Spleen (tissue), 11 donors: ENCODE measurements at regions not wholly inside any gene's neighbourhood (a gene's known extent, or its start where the extent isn't known, plus 50 kb on each side); places are given as distances from the start of the nearest gene placed in this dataset.
A peak's percentile ranks its signal among the peaks of the same experiment; 100 is the strongest.

Source experiments
- DNase-seq: peaks from one replicate; pipeline ENCODE4 v3.0.0-alpha.2; 2020
- H3K27ac ChIP-seq, 8 donors: fragments of 200-600 bp; sonication (generic) in 7 of 8; 1 replicate in 4 of 8; 2 replicates in 4 of 8; pipeline versions ENCODE4 v1.5.0 to v1.8.0; 2016 to 2021; ENCODE audit warnings: inconsistent platforms in 4 of 8, mild to moderate bottlenecking in 4 of 8, moderate library complexity in 1 of 8
- H3K27me3 ChIP-seq, 7 donors: fragments of 200-600 bp; sonication (generic) in 6 of 7; replicated peaks in 1 of 7; 1 replicate in 4 of 7; 2 replicates in 3 of 7; pipeline versions ENCODE4 v1.5.0 to v1.8.0; 2016 to 2021; ENCODE audit warnings: inconsistent platforms in 3 of 7, mild to moderate bottlenecking in 1 of 7
- H3K36me3 ChIP-seq, 6 donors: fragments of 200-600 bp; sonication (generic) in 5 of 6; 1 replicate in 4 of 6; 2 replicates in 2 of 6; pipeline versions ENCODE4 v1.5.0 to v1.8.0; 2016 to 2021; ENCODE audit warnings: inconsistent platforms in 2 of 6
- H3K4me1 ChIP-seq, 6 donors: fragments of 200-600 bp; sonication (generic) in 5 of 6; 1 replicate in 3 of 6; 2 replicates in 3 of 6; pipeline versions ENCODE4 v1.5.0 to v1.8.0; 2016 to 2021; ENCODE audit warnings: inconsistent platforms in 3 of 6
- H3K4me3 ChIP-seq, 8 donors: fragments of 200-600 bp; sonication (generic) in 7 of 8; 1 replicate in 4 of 8; 2 replicates in 4 of 8; pipeline versions ENCODE4 v1.5.0 to v1.8.0; 2016 to 2021; ENCODE audit warnings: inconsistent platforms in 4 of 8, mild to moderate bottlenecking in 4 of 8, moderate library complexity in 2 of 8
- H3K9me3 ChIP-seq, 8 donors: fragments of 200-600 bp; sonication (generic) in 7 of 8; 1 replicate in 4 of 8; 2 replicates in 4 of 8; pipeline versions ENCODE4 v1.5.0 to v1.8.0; 2016 to 2021; ENCODE audit warnings: inconsistent platforms in 4 of 8
- POLR2A ChIP-seq, 3 donors: fragments of 450-650 bp; IDR thresholded peaks; one replicate each; pipeline ENCODE4 v1.5.1; 2017; ENCODE audit warnings: antibody characterized with exemption in 3 of 3, mild to moderate bottlenecking in 1 of 3
- POLR2AphosphoS5 ChIP-seq, 3 donors: sonication (generic); formaldehyde crosslinking; IDR thresholded peaks; one replicate each; pipeline ENCODE4 v1.5.1; 2017; ENCODE audit warnings: antibody characterized with exemption in 3 of 3
- WGBS, 5 donors: extraction: QIAGEN DNeasy Blood & Tissue Kit in 3 of 5; methylation state at CpG; one replicate each; pipeline versions ENCODE4 v1.1.5 to v1.1.7; 2013 to 2018; 5-methylcytosine and 5-hydroxymethylcytosine counted together
- intact Hi-C: fragments of 100-400 bp; cut with DNase I; formaldehyde crosslinking; loops from one replicate; pipeline ENCODE4 v1.15.0; 2023; ENCODE audit warnings: low total_unique reads
- TF ChIP-seq, protein P1 (sequence below), 11 experiments: fragments of 200-600 bp in 7 of 11; fragments of 450-650 bp in 4 of 11; sonication (generic) in 4 of 11; IDR thresholded peaks in 8 of 11; conservative IDR thresholded peaks in 3 of 11; 1 replicate in 7 of 11; 2 replicates in 4 of 11; pipeline versions ENCODE4 v1.4.0 to v1.8.0; 2016 to 2021; ENCODE audit warnings: antibody characterized with exemption in 11 of 11, inconsistent platforms in 4 of 11, mild to moderate bottlenecking in 1 of 11
- donor health status: healthy with polysubstance abuse.
- donor health status: DM: no; HTN: no; CAD: no; lungs with moderate emphysema.
- donor health status: DM: no; HTN: no; CAD: no.
- donor health status: Bipolar disorder and iron deficiency.
- donor health status: healthy.
- donor health status: DM: no; HTN: no; CAD: no.
- donor health status: DM: yes; HTN: yes; CAD: no.

DNA sequence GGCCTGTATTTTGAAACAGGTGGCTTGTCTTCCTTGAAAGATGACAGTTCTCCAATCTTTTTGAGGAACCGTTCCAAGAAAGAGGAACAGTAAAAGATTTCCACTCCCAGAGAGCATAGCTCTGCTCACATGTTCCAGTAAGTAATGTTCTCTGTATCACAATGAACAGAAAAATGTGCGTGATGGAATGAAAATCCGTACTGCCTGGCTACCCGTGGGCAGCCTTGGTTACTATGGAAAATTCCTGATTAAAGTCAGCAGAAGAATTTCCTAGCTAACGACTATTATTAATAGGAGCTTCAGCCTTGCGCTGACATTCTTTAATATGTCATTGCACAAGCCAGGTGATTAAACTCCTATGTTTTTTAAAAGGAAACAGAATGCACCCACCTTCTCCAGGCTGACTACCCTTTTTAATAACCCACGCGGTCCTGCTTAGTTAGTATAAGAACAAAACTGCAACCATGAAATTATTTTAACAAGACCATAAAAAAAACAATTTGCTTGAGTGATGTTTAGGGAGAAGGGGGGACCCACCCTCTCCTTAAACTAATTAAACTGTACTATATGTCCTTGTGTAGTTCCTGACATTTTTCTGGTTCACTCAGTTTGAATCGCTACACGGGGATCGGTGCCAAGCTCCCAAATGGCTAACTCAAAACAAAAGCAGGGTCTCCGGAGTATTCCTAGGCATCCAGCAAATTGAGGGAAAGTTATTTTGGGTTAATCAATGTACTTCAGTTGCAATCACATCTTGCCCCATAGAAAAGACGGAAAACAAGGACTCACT, 54.8 kb upstream of the CPEB4 start:
- Histone ChIP-seq H3K27me3 (no peaks in the 10 kb centered on the region), H3K27ac (peak overlapping the region in 5 of 8 donors; percentile 9 to 85 (median 83)), H3K4me3 (peak overlapping the region in 1 of 8 donors; percentile 21), H3K36me3 (no peaks in the 10 kb centered on the region), H3K4me1 (peaks cover 9 to 67% (median 43%) of the 10 kb centered on the region in 6 donors), H3K9me3 (no peaks in the 10 kb centered on the region)
- 46 to 64% (median 53%) methylated on average over 13 of the region's 13 CpGs for WGBS, 5 donors
- intact Hi-C loops, result no loop called here
- no peak for DNase-seq
- TF ChIP-seq POLR2A (IDR thresholded peaks at IDR 0.05) (no peak), POLR2AphosphoS5 (IDR thresholded peaks at IDR 0.05) (no peak)
- TF ChIP-seq, protein P1, sequence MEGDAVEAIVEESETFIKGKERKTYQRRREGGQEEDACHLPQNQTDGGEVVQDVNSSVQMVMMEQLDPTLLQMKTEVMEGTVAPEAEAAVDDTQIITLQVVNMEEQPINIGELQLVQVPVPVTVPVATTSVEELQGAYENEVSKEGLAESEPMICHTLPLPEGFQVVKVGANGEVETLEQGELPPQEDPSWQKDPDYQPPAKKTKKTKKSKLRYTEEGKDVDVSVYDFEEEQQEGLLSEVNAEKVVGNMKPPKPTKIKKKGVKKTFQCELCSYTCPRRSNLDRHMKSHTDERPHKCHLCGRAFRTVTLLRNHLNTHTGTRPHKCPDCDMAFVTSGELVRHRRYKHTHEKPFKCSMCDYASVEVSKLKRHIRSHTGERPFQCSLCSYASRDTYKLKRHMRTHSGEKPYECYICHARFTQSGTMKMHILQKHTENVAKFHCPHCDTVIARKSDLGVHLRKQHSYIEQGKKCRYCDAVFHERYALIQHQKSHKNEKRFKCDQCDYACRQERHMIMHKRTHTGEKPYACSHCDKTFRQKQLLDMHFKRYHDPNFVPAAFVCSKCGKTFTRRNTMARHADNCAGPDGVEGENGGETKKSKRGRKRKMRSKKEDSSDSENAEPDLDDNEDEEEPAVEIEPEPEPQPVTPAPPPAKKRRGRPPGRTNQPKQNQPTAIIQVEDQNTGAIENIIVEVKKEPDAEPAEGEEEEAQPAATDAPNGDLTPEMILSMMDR (IDR thresholded peaks at IDR 0.05 in 8 of 11, conservative IDR thresholded peaks at IDR 0.05 in 3 of 11), result no peak

DNA sequence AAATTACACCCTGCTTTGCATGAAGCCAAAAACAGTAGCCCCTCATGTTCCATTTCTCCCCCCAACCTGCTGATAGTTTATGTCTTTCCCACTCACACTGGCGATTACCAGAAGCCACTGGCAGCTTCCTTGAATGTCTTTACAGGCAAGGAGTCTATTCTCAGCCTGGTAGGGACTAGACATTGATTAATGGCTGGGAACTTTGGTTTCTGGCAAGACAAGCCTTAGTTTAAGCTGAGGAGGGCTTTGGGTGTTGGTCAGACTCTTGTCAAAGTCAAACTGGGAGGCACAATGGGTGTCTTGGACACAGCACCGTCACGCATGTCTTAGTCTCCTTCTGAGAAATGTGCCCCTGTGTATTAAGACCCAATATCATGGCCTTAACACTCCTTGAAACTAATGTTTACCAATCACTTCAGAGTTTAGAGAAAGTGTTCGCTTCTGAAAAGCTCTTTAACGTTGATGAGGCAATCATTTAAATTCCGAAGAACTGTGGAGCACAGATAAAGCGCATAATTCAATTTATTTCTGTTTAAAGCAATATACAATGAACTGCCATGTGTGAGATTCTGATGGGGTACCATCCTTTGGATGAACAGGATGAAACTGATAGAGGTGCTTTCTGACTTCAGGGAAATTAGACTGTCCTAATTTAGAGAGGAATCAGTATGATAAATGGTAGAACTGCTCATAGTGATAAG, 53.9 kb upstream of the CPEB4 start:
- Histone ChIP-seq H3K27ac (peak overlapping the region in 5 of 8 donors; percentile 67 to 85 (median 83)), H3K27me3 (no peaks in the 10 kb centered on the region), H3K4me3 (no peak overlapping the region), H3K9me3 (no peaks in the 10 kb centered on the region), H3K36me3 (no peaks in the 10 kb centered on the region), H3K4me1 (peaks cover 9 to 67% (median 43%) of the 10 kb centered on the region in 6 donors)
- DNase-seq, result no peak
- WGBS, 5 donors, result 69 to 89% (median 85%) methylated on average over 7 of the region's 7 CpGs
- intact Hi-C loops, result no loop called here
- no peak for TF ChIP-seq POLR2A (IDR thresholded peaks at IDR 0.05)
- TF ChIP-seq POLR2AphosphoS5 (IDR thresholded peaks at IDR 0.05), result no peak
- TF ChIP-seq, protein P1 (IDR thresholded peaks at IDR 0.05 in 8 of 11, conservative IDR thresholded peaks at IDR 0.05 in 3 of 11), result no peak

DNA sequence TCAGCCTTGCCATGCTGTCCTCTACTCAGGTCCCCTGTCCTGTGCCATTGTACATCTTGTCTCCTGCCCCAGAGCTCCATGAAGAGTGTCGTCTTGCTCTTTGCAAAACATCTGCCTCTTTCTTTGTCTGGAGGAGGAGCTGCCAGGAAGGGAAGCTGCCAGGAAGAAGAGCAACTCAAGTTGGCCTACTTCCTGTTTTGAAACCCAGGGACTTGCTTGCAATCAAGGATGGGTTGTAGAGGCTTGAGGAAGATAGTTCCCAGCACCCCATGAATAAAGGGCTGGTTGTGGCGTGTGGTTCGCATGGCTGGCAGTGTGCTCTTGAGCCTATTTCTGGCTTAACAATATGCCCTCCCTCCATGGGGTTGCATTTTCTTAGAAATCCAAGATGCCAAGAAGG, 53.0 kb upstream of the CPEB4 start:
- Histone ChIP-seq H3K27me3 (no peaks in the 10 kb centered on the region), H3K36me3 (no peaks in the 10 kb centered on the region), H3K4me1 (peaks cover 9 to 58% (median 37%) of the 10 kb centered on the region in 6 donors), H3K27ac (peak overlapping the region in 7 of 8 donors; percentile 43 to 85 (median 74)), H3K9me3 (no peaks in the 10 kb centered on the region), H3K4me3 (no peak overlapping the region)
- TF ChIP-seq, protein P1 (IDR thresholded peaks at IDR 0.05 in 8 of 11, conservative IDR thresholded peaks at IDR 0.05 in 3 of 11), result no peak
- TF ChIP-seq POLR2A (IDR thresholded peaks at IDR 0.05), result no peak
- TF ChIP-seq POLR2AphosphoS5 (IDR thresholded peaks at IDR 0.05), result peak in 1 of 3 donors; percentile 45
- intact Hi-C loops, result no loop called here
- WGBS, 5 donors, result 40 to 88% (median 67%) methylated on average over 1 to 3 of the region's 3 CpGs
- peak; percentile 77 for DNase-seq

DNA sequence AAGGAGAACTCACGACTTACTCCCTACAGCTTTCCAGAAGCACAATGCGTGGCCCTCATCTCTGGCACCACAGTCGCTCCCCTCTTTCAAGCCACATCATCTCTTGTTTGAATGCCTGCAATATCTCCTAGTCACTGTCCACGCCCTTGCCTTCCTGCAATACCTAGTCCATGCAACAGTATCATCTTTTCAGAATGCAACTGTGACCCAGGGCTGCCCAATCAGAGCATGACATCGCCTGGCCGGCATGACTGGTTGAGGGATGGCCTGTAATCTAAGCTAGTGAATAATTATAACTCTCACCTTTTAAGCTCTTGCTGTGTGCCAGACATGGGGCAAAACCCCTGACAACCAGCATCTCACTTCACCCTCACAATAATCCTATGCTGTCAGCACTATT, 52.5 kb upstream of the CPEB4 start:
- H3K27ac ChIP-seq, result peak overlapping the region in 7 of 8 donors; percentile 43 to 85 (median 74)
- no peaks in the 10 kb centered on the region for H3K9me3 ChIP-seq
- DNase-seq, result peak; percentile 81
- intact Hi-C loops, result no loop called here
- no peak overlapping the region for H3K4me3 ChIP-seq
- no peaks in the 10 kb centered on the region for H3K36me3 ChIP-seq
- WGBS, 5 donors, result 57 to 77% (median 73%) methylated on average over 6 of the region's 6 CpGs
- H3K27me3 ChIP-seq, result no peaks in the 10 kb centered on the region
- H3K4me1 ChIP-seq, result peaks cover 9 to 53% (median 32%) of the 10 kb centered on the region in 6 donors
- TF ChIP-seq, protein P1 (IDR thresholded peaks at IDR 0.05 in 8 of 11, conservative IDR thresholded peaks at IDR 0.05 in 3 of 11), result no peak
- TF ChIP-seq POLR2AphosphoS5 (IDR thresholded peaks at IDR 0.05) (no peak), POLR2A (IDR thresholded peaks at IDR 0.05) (no peak)
